ENCODE measurements at regions not wholly inside any gene's neighbourhood (a gene's known extent, or its start where the extent isn't known, plus 50 kb on each side); places are given as distances from the start of the nearest gene placed in this dataset.

DNA sequence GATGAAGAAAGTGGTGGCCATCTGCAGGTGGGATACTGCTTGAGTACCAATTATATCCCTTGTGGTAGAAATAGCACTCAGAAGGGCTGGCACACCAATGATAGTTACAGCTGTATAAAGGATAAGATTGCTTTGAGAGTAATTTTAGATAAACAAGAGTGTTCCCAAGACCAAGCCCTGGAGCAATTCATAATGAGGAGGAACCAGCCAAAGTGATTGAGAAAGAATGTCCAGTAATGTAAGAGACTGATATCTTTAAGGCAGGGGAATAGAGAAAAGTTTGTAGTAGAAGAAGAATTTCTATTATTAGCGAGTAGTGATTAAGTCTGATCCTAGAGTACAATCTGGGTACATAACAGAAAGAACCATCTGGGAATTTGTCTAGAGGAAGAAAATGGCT lies 945.1 kb downstream of the OTOL1 start:
- H3K9me3 ChIP-seq: no peaks in the 10 kb centered on the region
- no peaks in the 10 kb centered on the region for H3K27me3 ChIP-seq
- H3K27ac ChIP-seq: no peak overlapping the region
- no peak for DNase-seq (ENCODE audit: extremely low spot score in 2 of 2)
- no peaks in the 10 kb centered on the region for H3K4me1 ChIP-seq
- H3K36me3 ChIP-seq: no peaks in the 10 kb centered on the region
- no peak overlapping the region for H3K4me3 ChIP-seq
- intact Hi-C loops (cut with DNase I): no loop called here
- no peak for TF ChIP-seq POLR2A (IDR thresholded peaks at IDR 0.05)
- TF ChIP-seq, protein P1, sequence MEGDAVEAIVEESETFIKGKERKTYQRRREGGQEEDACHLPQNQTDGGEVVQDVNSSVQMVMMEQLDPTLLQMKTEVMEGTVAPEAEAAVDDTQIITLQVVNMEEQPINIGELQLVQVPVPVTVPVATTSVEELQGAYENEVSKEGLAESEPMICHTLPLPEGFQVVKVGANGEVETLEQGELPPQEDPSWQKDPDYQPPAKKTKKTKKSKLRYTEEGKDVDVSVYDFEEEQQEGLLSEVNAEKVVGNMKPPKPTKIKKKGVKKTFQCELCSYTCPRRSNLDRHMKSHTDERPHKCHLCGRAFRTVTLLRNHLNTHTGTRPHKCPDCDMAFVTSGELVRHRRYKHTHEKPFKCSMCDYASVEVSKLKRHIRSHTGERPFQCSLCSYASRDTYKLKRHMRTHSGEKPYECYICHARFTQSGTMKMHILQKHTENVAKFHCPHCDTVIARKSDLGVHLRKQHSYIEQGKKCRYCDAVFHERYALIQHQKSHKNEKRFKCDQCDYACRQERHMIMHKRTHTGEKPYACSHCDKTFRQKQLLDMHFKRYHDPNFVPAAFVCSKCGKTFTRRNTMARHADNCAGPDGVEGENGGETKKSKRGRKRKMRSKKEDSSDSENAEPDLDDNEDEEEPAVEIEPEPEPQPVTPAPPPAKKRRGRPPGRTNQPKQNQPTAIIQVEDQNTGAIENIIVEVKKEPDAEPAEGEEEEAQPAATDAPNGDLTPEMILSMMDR (IDR thresholded peaks at IDR 0.05): no peak
- no peak for TF ChIP-seq POLR2AphosphoS5 (IDR thresholded peaks at IDR 0.05; ENCODE audit: insufficient read depth in 1 of 2, low read depth in 1 of 2)

- Histone ChIP-seq H3K36me3 (no peaks in the 10 kb centered on the region), H3K4me1 (no peaks in the 10 kb centered on the region), H3K9me3 (no peaks in the 10 kb centered on the region), H3K4me3 (no peak overlapping the region), H3K27ac (no peak overlapping the region), H3K27me3 (no peaks in the 10 kb centered on the region)
- intact Hi-C loops (cut with DNase I): no loop called here
- no peak for DNase-seq (ENCODE audit: extremely low spot score in 2 of 2)
- TF ChIP-seq POLR2AphosphoS5 (IDR thresholded peaks at IDR 0.05; ENCODE audit: insufficient read depth in 1 of 2, low read depth in 1 of 2) (no peak), POLR2A (IDR thresholded peaks at IDR 0.05) (no peak)
- TF ChIP-seq, protein P1 (IDR thresholded peaks at IDR 0.05): no peak
Measured at GRCh38 chr3:162443376-162443775, 946.8 kb downstream of the OTOL1 start.

DNA sequence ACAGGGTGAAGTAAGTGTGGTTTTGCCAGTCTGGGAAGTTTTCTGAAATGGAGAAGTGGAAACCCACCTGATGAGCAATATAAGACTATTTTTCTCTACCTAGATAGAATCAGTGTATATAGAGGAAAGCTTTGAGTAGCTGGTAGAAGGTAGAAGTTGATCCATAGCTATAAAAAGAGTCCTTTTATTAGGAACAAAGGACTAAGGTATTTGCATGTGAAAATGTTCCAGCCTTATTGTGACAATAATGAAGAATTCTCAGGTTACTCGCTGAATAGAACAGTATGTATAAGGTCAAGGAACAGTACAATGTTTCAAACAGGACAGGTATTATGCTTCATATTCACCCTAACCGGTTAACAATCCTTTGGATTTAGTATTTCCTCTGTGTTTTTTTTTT lies 972.2 kb downstream of the OTOL1 start:
- Histone ChIP-seq H3K36me3 (no peaks in the 10 kb centered on the region), H3K27ac (no peak overlapping the region), H3K4me1 (no peaks in the 10 kb centered on the region), H3K9me3 (no peaks in the 10 kb centered on the region), H3K27me3 (no peaks in the 10 kb centered on the region), H3K4me3 (no peak overlapping the region)
- TF ChIP-seq POLR2A (IDR thresholded peaks at IDR 0.05) (no peak), POLR2AphosphoS5 (IDR thresholded peaks at IDR 0.05; ENCODE audit: insufficient read depth in 1 of 2, low read depth in 1 of 2) (no peak)
- TF ChIP-seq, protein P1 (IDR thresholded peaks at IDR 0.05): no peak
- DNase-seq (ENCODE audit: extremely low spot score in 2 of 2): no peak
- intact Hi-C loops (cut with DNase I): no loop called here

- no peaks in the 10 kb centered on the region for H3K27me3 ChIP-seq
- TF ChIP-seq, protein P1 (IDR thresholded peaks at IDR 0.05): no peak
- TF ChIP-seq POLR2AphosphoS5 (IDR thresholded peaks at IDR 0.05; ENCODE audit: insufficient read depth in 1 of 2, low read depth in 1 of 2) (no peak), POLR2A (IDR thresholded peaks at IDR 0.05) (no peak)
- no peak overlapping the region for H3K27ac ChIP-seq
- H3K9me3 ChIP-seq: no peaks in the 10 kb centered on the region
- H3K4me1 ChIP-seq: no peaks in the 10 kb centered on the region
- no peak for DNase-seq (ENCODE audit: extremely low spot score in 2 of 2)
- intact Hi-C loops (cut with DNase I): no loop called here
- no peaks in the 10 kb centered on the region for H3K36me3 ChIP-seq
- H3K4me3 ChIP-seq: no peak overlapping the region
Measured at GRCh38 chr3:162487138-162487537, 990.5 kb downstream of the OTOL1 start.

DNA sequence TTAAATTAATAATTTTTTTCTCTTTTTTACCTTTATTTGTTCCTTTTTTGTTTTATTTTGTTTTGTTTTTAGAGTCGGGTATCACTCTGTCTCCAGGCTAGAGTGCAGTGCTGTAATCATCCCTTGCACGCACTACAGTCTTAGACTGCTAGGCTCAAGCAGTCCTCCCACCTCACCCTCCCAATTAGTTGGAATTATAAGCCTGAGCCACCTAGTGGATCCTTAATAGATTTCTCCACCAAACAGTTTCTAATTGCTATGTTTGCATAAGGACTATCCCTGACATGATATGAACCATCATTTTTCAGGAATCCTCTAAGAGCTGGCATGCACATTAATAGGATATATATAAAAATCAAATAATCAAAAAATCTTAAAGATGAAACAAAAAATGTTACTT lies 993.2 kb downstream of the OTOL1 start:
- intact Hi-C loops (cut with DNase I): no loop called here
- H3K4me1 ChIP-seq: no peaks in the 10 kb centered on the region
- DNase-seq (ENCODE audit: extremely low spot score in 2 of 2): no peak
- no peaks in the 10 kb centered on the region for H3K27me3 ChIP-seq
- TF ChIP-seq, protein P1 (IDR thresholded peaks at IDR 0.05): no peak
- no peak for TF ChIP-seq POLR2AphosphoS5 (IDR thresholded peaks at IDR 0.05; ENCODE audit: insufficient read depth in 1 of 2, low read depth in 1 of 2)
- TF ChIP-seq POLR2A (IDR thresholded peaks at IDR 0.05): no peak
- no peaks in the 10 kb centered on the region for H3K9me3 ChIP-seq
- H3K36me3 ChIP-seq: no peaks in the 10 kb centered on the region
- H3K4me3 ChIP-seq: no peak overlapping the region
- H3K27ac ChIP-seq: no peak overlapping the region
